Neural cell (in vitro differentiated cells): ENCODE measurements at regions not wholly inside any gene's neighbourhood (a gene's known extent, or its start where the extent isn't known, plus 50 kb on each side); places are given as distances from the start of the nearest gene placed in this dataset.

ENCODE experiments used
- EP300 ChIP-seq: fragments of 450-650 bp; conservative IDR thresholded peaks from 2 replicates; pipeline ENCODE4 v1.6.1; 2014; ENCODE audit warnings: antibody characterized with exemption, mild to moderate bottlenecking, moderate library complexity; ENCODE audit not compliant: poor library complexity, severe bottlenecking
- MXI1 ChIP-seq: fragments of 450-650 bp; conservative IDR thresholded peaks from 2 replicates; pipeline ENCODE4 v1.6.1; 2014; ENCODE audit warnings: antibody characterized with exemption, mild to moderate bottlenecking; ENCODE audit not compliant: poor library complexity, severe bottlenecking
- TAF1 ChIP-seq: IDR thresholded peaks from 2 replicates; pipeline ENCODE4 v1.6.1; 2012; ENCODE audit warnings: low read depth
- TF ChIP-seq, protein P1 (sequence below): fragments of 450-650 bp; IDR thresholded peaks from 2 replicates; pipeline ENCODE4 v1.5.1; 2014; ENCODE audit warnings: antibody characterized with exemption, mild to moderate bottlenecking, moderate library complexity; ENCODE audit not compliant: poor library complexity, severe bottlenecking

DNA sequence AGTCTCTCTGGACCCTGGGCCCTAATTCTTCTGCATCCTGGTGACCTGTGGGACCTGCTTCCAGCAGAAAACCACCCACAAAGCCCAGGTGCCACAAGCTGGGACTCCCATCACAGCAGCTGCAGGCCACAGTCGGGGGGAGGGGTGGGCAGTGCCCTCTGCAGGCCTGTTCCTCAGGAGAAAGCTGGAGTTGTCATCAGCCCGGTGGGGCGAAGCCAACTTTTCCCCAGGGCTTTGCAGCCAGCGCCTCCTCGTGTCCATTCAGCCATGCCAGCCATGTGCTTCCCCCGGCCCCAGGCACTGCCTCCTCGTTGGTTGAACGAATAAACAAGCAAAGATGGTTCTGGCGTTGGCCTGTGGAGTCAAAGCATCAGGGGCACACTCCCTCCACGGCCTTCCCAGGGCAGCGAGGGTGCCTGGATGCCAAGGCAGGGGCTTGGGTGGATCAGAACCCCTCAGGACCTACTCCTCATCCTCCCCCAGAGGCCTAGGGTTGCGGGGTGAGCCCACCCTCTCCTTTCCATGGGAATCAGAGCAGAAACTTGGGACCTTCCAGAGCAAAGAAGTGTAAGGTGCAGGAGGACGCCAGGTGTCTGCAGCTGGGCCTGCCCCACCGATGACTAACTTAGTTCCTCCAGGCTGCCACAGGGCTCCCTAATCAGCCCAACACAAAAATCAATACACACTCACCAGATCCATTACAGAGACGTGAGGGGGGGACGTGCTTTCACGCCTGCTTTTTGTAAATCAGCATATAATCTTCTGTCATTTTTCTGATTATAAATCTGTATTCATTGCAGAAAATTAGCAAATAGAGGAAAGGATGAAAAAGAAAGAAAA, 75.7 kb upstream of the RAB6C start:
- TF ChIP-seq, protein P1, sequence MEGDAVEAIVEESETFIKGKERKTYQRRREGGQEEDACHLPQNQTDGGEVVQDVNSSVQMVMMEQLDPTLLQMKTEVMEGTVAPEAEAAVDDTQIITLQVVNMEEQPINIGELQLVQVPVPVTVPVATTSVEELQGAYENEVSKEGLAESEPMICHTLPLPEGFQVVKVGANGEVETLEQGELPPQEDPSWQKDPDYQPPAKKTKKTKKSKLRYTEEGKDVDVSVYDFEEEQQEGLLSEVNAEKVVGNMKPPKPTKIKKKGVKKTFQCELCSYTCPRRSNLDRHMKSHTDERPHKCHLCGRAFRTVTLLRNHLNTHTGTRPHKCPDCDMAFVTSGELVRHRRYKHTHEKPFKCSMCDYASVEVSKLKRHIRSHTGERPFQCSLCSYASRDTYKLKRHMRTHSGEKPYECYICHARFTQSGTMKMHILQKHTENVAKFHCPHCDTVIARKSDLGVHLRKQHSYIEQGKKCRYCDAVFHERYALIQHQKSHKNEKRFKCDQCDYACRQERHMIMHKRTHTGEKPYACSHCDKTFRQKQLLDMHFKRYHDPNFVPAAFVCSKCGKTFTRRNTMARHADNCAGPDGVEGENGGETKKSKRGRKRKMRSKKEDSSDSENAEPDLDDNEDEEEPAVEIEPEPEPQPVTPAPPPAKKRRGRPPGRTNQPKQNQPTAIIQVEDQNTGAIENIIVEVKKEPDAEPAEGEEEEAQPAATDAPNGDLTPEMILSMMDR = no peak
- TF ChIP-seq TAF1 = no peak
- TF ChIP-seq MXI1 = no peak
- TF ChIP-seq EP300 = no peak
